ENCODE measurements at regions not wholly inside any gene's neighbourhood (a gene's known extent, or its start where the extent isn't known, plus 50 kb on each side); places are given as distances from the start of the nearest gene placed in this dataset.
A peak's percentile ranks its signal among the peaks of the same experiment; 100 is the strongest.

- POLR2A ChIA-PET: no interaction called here
- H3K4me1 ChIP-seq (ENCODE audit: control insufficient read depth in 2 of 2, insufficient read depth in 2 of 2, low read length in 2 of 2): no peaks in the 10 kb centered on the region
- peak overlapping the region in 5 of 9 donors; percentile 33 to 92 (median 55) for H3K27ac Mint-ChIP-seq
- no peaks in the 10 kb centered on the region for H3K36me3 ChIP-seq (ENCODE audit: control insufficient read depth in 2 of 3, insufficient read depth in 3 of 3, low read length in 3 of 3)
- no peak overlapping the region for H3K27ac ChIP-seq (ENCODE audit: low read depth, low read length)
- intact Hi-C loops (cut with micrococcal nuclease): no loop called here
- no peaks in the 10 kb centered on the region for H3K27me3 ChIP-seq (ENCODE audit: control insufficient read depth in 2 of 2, insufficient read depth in 2 of 2, low read length in 2 of 2)
- CTCF ChIA-PET: no interaction called here
- no peaks in the 10 kb centered on the region for H3K9me3 ChIP-seq (ENCODE audit: control insufficient read depth in 2 of 3, low read length in 3 of 3)
- peaks cover 0 to 2% (median 0%) of the 10 kb centered on the region in 5 donors for H3K36me3 Mint-ChIP-seq
- peak; percentile 37 for ATAC-seq
- no peak overlapping the region for H3K4me3 ChIP-seq (ENCODE audit: low read length)
- peak overlapping the region in 9 of 10 donors; percentile 31 to 82 (median 73) for H3K4me3 Mint-ChIP-seq
- peaks cover 0 to 2% (median 0%) of the 10 kb centered on the region in 11 donors for H3K9me3 Mint-ChIP-seq
- peaks cover 5 to 24% (median 14%) of the 10 kb centered on the region in 7 donors for H3K4me1 Mint-ChIP-seq
- peaks cover 0 to 4% (median 0%) of the 10 kb centered on the region in 5 donors for H3K27me3 Mint-ChIP-seq
- peak in 3 of 9 donors; percentile 18 to 34 (median 21) for DNase-seq
Measured at GRCh38 chr1:82161700-82162141, 361.0 kb downstream of the ADGRL2 start.

GRCh38 chr1:82160903-82161302 is 360.2 kb downstream of the ADGRL2 start:
- no peaks in the 10 kb centered on the region for H3K27me3 ChIP-seq (ENCODE audit: control insufficient read depth in 2 of 2, insufficient read depth in 2 of 2, low read length in 2 of 2)
- Mint-ChIP-seq H3K9me3 (peaks cover 0 to 4% (median 0%) of the 10 kb centered on the region in 11 donors), H3K27me3 (peaks cover 0 to 4% (median 0%) of the 10 kb centered on the region in 5 donors), H3K36me3 (peaks cover 0 to 2% (median 0%) of the 10 kb centered on the region in 5 donors), H3K4me3 (peak overlapping the region in 3 of 10 donors; percentile 24 to 77 (median 44)), H3K27ac (peak overlapping the region in 3 of 9 donors; percentile 51 to 75 (median 67)), H3K4me1 (peaks cover 5 to 24% (median 17%) of the 10 kb centered on the region in 7 donors)
- no peak for DNase-seq
- CTCF ChIA-PET: no interaction called here
- H3K4me1 ChIP-seq (ENCODE audit: control insufficient read depth in 2 of 2, insufficient read depth in 2 of 2, low read length in 2 of 2): no peaks in the 10 kb centered on the region
- H3K27ac ChIP-seq (ENCODE audit: low read depth, low read length): no peak overlapping the region
- H3K36me3 ChIP-seq (ENCODE audit: control insufficient read depth in 2 of 3, insufficient read depth in 3 of 3, low read length in 3 of 3): no peaks in the 10 kb centered on the region
- POLR2A ChIA-PET: no interaction called here
- ATAC-seq: no peak
- no peaks in the 10 kb centered on the region for H3K9me3 ChIP-seq (ENCODE audit: control insufficient read depth in 2 of 3, low read length in 3 of 3)
- intact Hi-C loops (cut with micrococcal nuclease): no loop called here
- no peak overlapping the region for H3K4me3 ChIP-seq (ENCODE audit: low read length)

DNA sequence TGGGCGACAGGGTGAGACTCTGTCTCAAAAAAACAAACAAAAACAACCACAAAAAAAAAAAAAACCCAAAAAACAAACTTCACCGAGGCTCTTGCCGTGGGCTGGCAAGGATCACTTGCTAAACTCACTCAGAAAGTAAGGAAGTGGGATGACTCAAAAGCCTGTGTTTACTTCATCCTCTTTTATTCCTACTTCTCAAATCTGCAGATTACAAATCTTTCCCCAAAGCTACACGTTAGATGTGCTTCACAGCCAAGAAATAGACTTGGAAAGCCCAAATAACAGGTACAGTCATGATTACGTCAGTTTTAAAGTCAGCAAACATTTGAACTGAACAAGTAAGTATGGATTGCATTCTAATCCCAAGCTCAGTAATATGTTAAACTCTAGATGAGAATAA is 359.3 kb downstream of the ADGRL2 start:
- Mint-ChIP-seq H3K4me3 (no peak overlapping the region), H3K27ac (no peak overlapping the region), H3K4me1 (peaks cover 5 to 24% (median 18%) of the 10 kb centered on the region in 7 donors), H3K27me3 (peaks cover 0 to 6% (median 4%) of the 10 kb centered on the region in 5 donors), H3K36me3 (peaks cover 0 to 2% (median 0%) of the 10 kb centered on the region in 5 donors), H3K9me3 (peaks cover 0 to 8% (median 0%) of the 10 kb centered on the region in 11 donors)
- DNase-seq (no peak), ATAC-seq (no peak)
- no peaks in the 10 kb centered on the region for H3K9me3 ChIP-seq (ENCODE audit: control insufficient read depth in 2 of 3, low read length in 3 of 3)
- H3K27ac ChIP-seq (ENCODE audit: low read depth, low read length): no peak overlapping the region
- H3K36me3 ChIP-seq (ENCODE audit: control insufficient read depth in 2 of 3, insufficient read depth in 3 of 3, low read length in 3 of 3): no peaks in the 10 kb centered on the region
- no peak overlapping the region for H3K4me3 ChIP-seq (ENCODE audit: low read length)
- CTCF ChIA-PET: no interaction called here
- no peaks in the 10 kb centered on the region for H3K4me1 ChIP-seq (ENCODE audit: control insufficient read depth in 2 of 2, insufficient read depth in 2 of 2, low read length in 2 of 2)
- no peaks in the 10 kb centered on the region for H3K27me3 ChIP-seq (ENCODE audit: control insufficient read depth in 2 of 2, insufficient read depth in 2 of 2, low read length in 2 of 2)
- POLR2A ChIA-PET: interaction anchor here (0.6 kb wide), 1 partner anchor 579 kb away, joined by 3 read pairs; no protein-coding TSS in a partner anchor
- intact Hi-C loops (cut with micrococcal nuclease): no loop called here

DNA sequence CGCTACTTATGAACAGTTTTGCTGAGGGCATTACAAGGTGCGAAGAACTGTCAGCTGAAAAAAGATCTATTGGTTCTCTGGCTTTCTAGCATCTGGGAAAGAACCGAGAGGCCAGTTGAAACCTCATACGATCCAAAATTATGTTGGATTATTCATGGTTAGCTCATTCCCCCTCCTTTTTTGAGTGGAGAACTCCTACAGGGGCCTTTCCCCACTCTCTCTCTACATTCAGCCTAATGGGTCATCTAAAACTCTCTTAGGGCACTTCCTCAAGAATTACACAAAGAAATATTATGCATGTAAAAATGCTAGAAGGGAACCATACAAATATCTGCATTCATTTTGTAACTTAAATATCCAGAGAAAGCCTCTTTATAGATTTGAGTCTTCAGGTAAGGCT is 358.2 kb downstream of the ADGRL2 start:
- POLR2A ChIA-PET: no interaction called here
- H3K4me1 ChIP-seq (ENCODE audit: control insufficient read depth in 2 of 2, insufficient read depth in 2 of 2, low read length in 2 of 2): no peaks in the 10 kb centered on the region
- H3K9me3 ChIP-seq (ENCODE audit: control insufficient read depth in 2 of 3, low read length in 3 of 3): no peaks in the 10 kb centered on the region
- no peak overlapping the region for H3K4me3 Mint-ChIP-seq
- H3K4me1 Mint-ChIP-seq: peaks cover 5 to 24% (median 18%) of the 10 kb centered on the region in 7 donors
- peaks cover 0 to 2% (median 0%) of the 10 kb centered on the region in 5 donors for H3K36me3 Mint-ChIP-seq
- CTCF ChIA-PET: no interaction called here
- ATAC-seq (no peak), DNase-seq (no peak)
- no peaks in the 10 kb centered on the region for H3K27me3 ChIP-seq (ENCODE audit: control insufficient read depth in 2 of 2, insufficient read depth in 2 of 2, low read length in 2 of 2)
- no peak overlapping the region for H3K4me3 ChIP-seq (ENCODE audit: low read length)
- H3K27ac Mint-ChIP-seq: peak overlapping the region in 1 of 9 donors; percentile 4
- peaks cover 0 to 8% (median 0%) of the 10 kb centered on the region in 11 donors for H3K9me3 Mint-ChIP-seq
- H3K27me3 Mint-ChIP-seq: peaks cover 0 to 6% (median 4%) of the 10 kb centered on the region in 5 donors
- intact Hi-C loops (cut with micrococcal nuclease): no loop called here
- H3K36me3 ChIP-seq (ENCODE audit: control insufficient read depth in 2 of 3, insufficient read depth in 3 of 3, low read length in 3 of 3): no peaks in the 10 kb centered on the region
- no peak overlapping the region for H3K27ac ChIP-seq (ENCODE audit: low read depth, low read length)

DNA sequence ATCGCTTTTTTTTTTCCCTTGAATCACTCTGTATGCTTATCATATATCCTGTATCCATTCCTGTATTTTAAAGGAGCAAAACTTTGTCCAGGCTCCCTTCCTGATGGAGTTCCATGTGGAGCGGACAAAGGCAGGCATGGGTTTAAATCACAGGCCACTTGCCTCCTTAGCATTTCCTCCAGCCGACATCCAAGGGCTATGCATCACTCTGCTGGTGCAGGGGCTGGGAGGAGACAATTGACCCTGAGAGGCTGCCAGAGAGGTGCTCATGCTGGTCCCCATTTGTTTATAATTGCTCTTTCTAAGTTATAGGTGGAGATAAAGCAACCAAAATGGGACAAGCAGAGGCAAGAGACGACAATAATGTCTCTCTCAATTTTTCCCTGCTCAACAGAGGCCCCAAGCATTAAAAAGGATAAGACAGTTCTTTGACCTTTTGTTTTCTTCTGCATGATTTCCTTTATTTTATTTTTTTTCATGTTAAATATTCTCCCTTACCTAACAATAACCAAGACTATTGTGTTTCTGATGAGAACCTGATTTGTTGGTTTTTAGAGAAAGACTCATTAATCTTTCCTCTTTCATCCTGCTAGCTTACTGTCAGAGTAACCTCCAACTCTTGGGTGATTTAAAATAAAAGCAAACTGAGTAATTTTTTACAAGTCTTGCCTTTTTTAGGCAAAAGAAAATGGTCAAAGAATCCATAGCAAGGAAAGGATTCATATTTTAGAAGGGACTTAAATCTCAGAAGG is 353.7 kb downstream of the ADGRL2 start:
- Histone ChIP-seq H3K4me3 (ENCODE audit: low read length) (no peak overlapping the region), H3K9me3 (ENCODE audit: control insufficient read depth in 2 of 3, low read length in 3 of 3) (no peaks in the 10 kb centered on the region), H3K27ac (ENCODE audit: low read depth, low read length) (no peak overlapping the region), H3K27me3 (ENCODE audit: control insufficient read depth in 2 of 2, insufficient read depth in 2 of 2, low read length in 2 of 2) (no peaks in the 10 kb centered on the region), H3K36me3 (ENCODE audit: control insufficient read depth in 2 of 3, insufficient read depth in 3 of 3, low read length in 3 of 3) (no peaks in the 10 kb centered on the region), H3K4me1 (ENCODE audit: control insufficient read depth in 2 of 2, insufficient read depth in 2 of 2, low read length in 2 of 2) (no peaks in the 10 kb centered on the region)
- H3K9me3 Mint-ChIP-seq: peaks cover 0 to 11% (median 0%) of the 10 kb centered on the region in 11 donors
- no peaks in the 10 kb centered on the region for H3K36me3 Mint-ChIP-seq
- peak overlapping the region in 1 of 9 donors; percentile 17 for H3K27ac Mint-ChIP-seq
- DNase-seq (no peak), ATAC-seq (no peak)
- POLR2A ChIA-PET: interaction anchor here (0.6 kb wide), 1 partner anchor 14 kb away, joined by 3 read pairs; no protein-coding TSS in a partner anchor
- peaks cover 0 to 6% (median 0%) of the 10 kb centered on the region in 5 donors for H3K27me3 Mint-ChIP-seq
- peaks cover 0 to 14% (median 6%) of the 10 kb centered on the region in 7 donors for H3K4me1 Mint-ChIP-seq
- intact Hi-C loops (cut with micrococcal nuclease): no loop called here
- no peak overlapping the region for H3K4me3 Mint-ChIP-seq
- CTCF ChIA-PET: interaction anchor here (0.7 kb wide), 2 partner anchors 32 to 49 kb away, joined by 3 to 8 read pairs; no protein-coding TSS in a partner anchor

DNA sequence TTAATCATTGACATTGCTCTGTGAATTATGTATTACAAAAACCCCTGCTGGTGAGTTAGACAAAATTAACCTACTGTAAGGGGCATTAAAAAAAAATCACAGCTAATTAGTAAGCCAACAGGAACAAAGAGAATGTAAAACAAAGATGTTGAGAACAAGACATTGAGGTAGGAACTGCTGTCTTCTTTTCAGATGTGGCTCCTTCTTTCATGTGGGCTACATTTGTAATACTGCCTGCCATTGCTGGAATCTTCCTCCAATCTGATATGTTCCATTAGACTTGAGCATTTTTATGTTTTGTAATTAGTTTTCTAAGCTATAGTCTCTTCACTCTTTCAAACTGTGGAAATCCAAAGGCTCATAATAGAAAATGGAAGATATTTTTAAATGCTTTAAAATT is 353.0 kb downstream of the ADGRL2 start:
- Histone ChIP-seq H3K27me3 (ENCODE audit: control insufficient read depth in 2 of 2, insufficient read depth in 2 of 2, low read length in 2 of 2) (no peaks in the 10 kb centered on the region), H3K4me3 (ENCODE audit: low read length) (no peak overlapping the region), H3K4me1 (ENCODE audit: control insufficient read depth in 2 of 2, insufficient read depth in 2 of 2, low read length in 2 of 2) (no peaks in the 10 kb centered on the region), H3K27ac (ENCODE audit: low read depth, low read length) (no peak overlapping the region), H3K9me3 (ENCODE audit: control insufficient read depth in 2 of 3, low read length in 3 of 3) (no peaks in the 10 kb centered on the region), H3K36me3 (ENCODE audit: control insufficient read depth in 2 of 3, insufficient read depth in 3 of 3, low read length in 3 of 3) (no peaks in the 10 kb centered on the region)
- DNase-seq (peak in 2 of 9 donors; percentile 4 to 15), ATAC-seq (no peak)
- H3K9me3 Mint-ChIP-seq: peaks cover 0 to 11% (median 0%) of the 10 kb centered on the region in 11 donors
- no peaks in the 10 kb centered on the region for H3K36me3 Mint-ChIP-seq
- peaks cover 0 to 14% (median 6%) of the 10 kb centered on the region in 7 donors for H3K4me1 Mint-ChIP-seq
- intact Hi-C loops (cut with micrococcal nuclease): no loop called here
- H3K4me3 Mint-ChIP-seq: no peak overlapping the region
- CTCF ChIA-PET: interaction anchor here (0.7 kb wide), 1 partner anchor 48 kb away, joined by 8 read pairs; no protein-coding TSS in a partner anchor
- POLR2A ChIA-PET: interaction anchor here (0.6 kb wide), 1 partner anchor 13 kb away, joined by 3 read pairs; no protein-coding TSS in a partner anchor
- no peak overlapping the region for H3K27ac Mint-ChIP-seq
- peaks cover 0 to 6% (median 0%) of the 10 kb centered on the region in 5 donors for H3K27me3 Mint-ChIP-seq
